ENCODE measurements at regions not wholly inside any gene's neighbourhood (a gene's known extent, or its start where the extent isn't known, plus 50 kb on each side); places are given as distances from the start of the nearest gene placed in this dataset.

DNA sequence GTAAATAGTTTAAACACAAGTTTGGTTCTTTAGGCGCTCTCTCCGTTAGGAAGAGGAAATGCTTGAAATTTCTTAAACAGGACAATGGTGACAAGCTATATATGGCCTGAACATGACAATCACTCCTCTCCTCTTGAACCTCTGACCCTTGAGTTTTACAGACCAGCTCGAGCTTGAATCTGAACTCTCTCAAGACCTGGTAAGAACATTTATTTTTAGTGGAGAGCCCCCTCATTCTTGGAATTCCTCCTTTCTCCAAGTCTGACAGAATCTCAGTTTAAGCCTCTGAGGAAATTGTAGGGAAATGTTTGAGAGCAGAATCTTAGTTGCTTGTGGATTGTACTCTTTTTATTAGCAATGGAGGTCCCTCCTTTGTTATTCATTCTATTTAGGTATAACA lies 1293.6 kb upstream of the ZEB2 start:
- H3K4me3 ChIP-seq (ENCODE audit: low read depth, low read length), result no peak overlapping the region
- TF ChIP-seq, protein P1, sequence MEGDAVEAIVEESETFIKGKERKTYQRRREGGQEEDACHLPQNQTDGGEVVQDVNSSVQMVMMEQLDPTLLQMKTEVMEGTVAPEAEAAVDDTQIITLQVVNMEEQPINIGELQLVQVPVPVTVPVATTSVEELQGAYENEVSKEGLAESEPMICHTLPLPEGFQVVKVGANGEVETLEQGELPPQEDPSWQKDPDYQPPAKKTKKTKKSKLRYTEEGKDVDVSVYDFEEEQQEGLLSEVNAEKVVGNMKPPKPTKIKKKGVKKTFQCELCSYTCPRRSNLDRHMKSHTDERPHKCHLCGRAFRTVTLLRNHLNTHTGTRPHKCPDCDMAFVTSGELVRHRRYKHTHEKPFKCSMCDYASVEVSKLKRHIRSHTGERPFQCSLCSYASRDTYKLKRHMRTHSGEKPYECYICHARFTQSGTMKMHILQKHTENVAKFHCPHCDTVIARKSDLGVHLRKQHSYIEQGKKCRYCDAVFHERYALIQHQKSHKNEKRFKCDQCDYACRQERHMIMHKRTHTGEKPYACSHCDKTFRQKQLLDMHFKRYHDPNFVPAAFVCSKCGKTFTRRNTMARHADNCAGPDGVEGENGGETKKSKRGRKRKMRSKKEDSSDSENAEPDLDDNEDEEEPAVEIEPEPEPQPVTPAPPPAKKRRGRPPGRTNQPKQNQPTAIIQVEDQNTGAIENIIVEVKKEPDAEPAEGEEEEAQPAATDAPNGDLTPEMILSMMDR (IDR thresholded peaks at IDR 0.05; ENCODE audit: low read depth, low read length, missing control alignments), result no peak
- peak overlapping the region; percentile 26 for H3K27ac ChIP-seq
- in situ Hi-C loops (cut with HindIII; ENCODE audit: low pct_ligation_motif_present, low sequenced_read_pairs), result no loop called here
- H3K27me3 ChIP-seq (replicated peaks), result no peaks in the 10 kb centered on the region
- no peaks in the 10 kb centered on the region for H3K36me3 ChIP-seq (replicated peaks)
- DNase-seq, result no peak

DNA sequence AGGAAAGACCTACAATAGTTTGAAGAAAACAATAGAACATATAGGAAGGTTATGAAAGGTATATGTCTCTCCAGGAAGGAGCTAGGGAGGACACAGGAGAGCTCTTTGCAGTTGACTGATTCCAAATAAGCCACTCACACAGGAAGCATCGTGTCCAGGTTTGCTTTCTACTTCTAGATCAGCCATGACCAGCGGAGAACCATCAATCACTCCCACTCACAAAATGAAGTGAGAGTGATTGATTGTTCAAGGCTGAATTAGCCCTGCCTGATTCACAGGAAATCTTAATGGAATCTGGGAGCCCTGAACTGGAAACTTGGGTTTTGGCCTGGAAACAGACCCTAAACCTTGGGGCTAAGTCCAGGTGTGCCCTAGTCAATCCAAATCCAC lies 1292.2 kb upstream of the ZEB2 start:
- in situ Hi-C loops (cut with HindIII; ENCODE audit: low pct_ligation_motif_present, low sequenced_read_pairs), result no loop called here
- Histone ChIP-seq H3K27me3 (replicated peaks) (no peaks in the 10 kb centered on the region), H3K36me3 (replicated peaks) (no peaks in the 10 kb centered on the region), H3K4me3 (ENCODE audit: low read depth, low read length) (no peak overlapping the region), H3K27ac (peak overlapping the region; percentile 66)
- TF ChIP-seq, protein P1 (IDR thresholded peaks at IDR 0.05; ENCODE audit: low read depth, low read length, missing control alignments), result no peak
- no peak for DNase-seq

DNA sequence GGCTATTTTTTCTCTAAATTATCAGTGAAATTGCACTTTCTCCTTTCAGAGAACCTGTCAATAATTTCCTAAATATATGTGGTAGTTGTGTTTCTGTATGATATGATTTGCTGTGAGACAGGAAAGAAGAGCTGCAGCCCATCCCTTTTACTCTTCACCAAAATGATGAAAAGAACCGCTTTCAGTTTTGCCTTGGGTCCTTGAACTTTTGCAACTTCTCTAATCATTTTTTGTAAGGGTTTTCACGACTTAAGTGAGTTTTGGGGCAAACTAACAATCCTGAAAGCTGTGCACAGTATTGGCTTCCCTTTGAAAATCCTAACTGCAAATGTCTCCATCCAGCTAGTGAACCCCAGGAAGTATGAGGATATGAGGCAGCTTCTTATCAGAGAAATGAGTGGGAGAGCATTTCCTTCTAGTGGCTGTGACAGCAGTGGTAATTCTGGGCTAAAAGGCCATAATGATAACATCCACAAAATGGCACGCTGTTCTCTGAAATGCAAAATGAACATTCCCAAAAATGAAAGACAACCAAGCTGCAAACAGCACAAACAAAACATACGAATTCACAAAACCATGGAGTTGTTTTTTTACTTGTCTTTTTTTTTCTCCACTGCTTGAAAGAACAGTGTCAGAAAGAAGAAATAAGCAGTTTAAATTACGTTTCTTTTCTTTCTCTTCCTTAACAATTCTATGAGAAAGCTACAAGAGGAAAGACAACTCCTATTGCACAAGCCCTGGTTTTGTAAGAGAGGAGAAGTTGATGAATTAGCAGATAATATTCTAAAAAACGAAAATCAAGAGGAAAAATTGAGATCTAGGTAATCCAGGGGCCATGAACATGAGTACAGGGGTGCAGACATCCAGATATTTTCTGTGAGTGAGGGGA lies 1291.6 kb upstream of the ZEB2 start:
- H3K36me3 ChIP-seq (replicated peaks), result no peaks in the 10 kb centered on the region
- H3K27me3 ChIP-seq (replicated peaks), result no peaks in the 10 kb centered on the region
- in situ Hi-C loops (cut with HindIII; ENCODE audit: low pct_ligation_motif_present, low sequenced_read_pairs), result no loop called here
- peak overlapping the region; percentile 66 for H3K27ac ChIP-seq
- DNase-seq, result peak; percentile 66
- no peak overlapping the region for H3K4me3 ChIP-seq (ENCODE audit: low read depth, low read length)
- TF ChIP-seq, protein P1 (IDR thresholded peaks at IDR 0.05; ENCODE audit: low read depth, low read length, missing control alignments), result no peak

DNA sequence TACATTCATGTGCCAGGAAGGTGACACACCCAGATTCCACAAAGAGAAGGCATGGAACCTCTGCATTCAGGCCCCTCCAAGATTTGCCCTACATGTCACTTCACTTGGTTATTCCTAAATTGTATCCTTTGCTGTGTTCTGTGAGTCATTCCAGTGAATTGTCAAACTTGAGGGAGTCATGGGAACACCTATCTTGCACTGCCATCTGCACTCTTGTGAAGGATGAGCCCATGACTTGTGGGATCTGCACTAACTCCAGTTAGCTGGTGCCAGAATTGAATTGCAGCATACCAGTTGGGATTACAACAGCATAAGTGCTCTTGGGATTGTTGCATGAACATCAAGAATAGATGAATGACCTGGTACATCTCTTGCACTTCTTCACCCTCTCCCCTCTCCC lies 1288.0 kb upstream of the ZEB2 start:
- DNase-seq, result no peak
- in situ Hi-C loops (cut with HindIII; ENCODE audit: low pct_ligation_motif_present, low sequenced_read_pairs), result no loop called here

DNA sequence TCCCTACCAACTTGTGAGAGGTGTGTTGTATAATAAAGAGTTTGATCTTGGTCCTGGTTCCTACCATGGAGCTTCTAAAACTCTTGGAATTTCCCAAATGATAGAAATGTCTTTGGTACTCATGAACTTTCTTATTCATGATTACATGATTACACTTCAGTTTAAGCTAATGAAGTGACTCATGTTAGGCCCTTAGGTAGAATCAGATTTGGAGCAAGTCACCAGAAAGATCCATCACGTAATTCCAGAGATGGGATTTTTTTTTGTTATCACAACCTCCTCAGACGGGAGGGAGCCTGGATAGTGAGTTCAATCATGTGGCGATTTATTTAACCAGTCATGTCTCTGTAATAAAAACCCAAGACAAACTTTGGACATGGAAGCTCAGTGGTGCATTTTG lies 1287.6 kb upstream of the ZEB2 start:
- DNase-seq, result no peak
- H3K36me3 ChIP-seq (replicated peaks), result no peaks in the 10 kb centered on the region
- H3K27ac ChIP-seq, result no peak overlapping the region
- in situ Hi-C loops (cut with HindIII; ENCODE audit: low pct_ligation_motif_present, low sequenced_read_pairs), result no loop called here
- no peaks in the 10 kb centered on the region for H3K27me3 ChIP-seq (replicated peaks)
- no peak overlapping the region for H3K4me3 ChIP-seq (ENCODE audit: low read depth, low read length)
- TF ChIP-seq, protein P1 (IDR thresholded peaks at IDR 0.05; ENCODE audit: low read depth, low read length, missing control alignments), result no peak

More for the DNA sequence above, 1288.0 kb upstream of the ZEB2 start:
- Histone ChIP-seq H3K4me3 (ENCODE audit: low read depth, low read length) (no peak overlapping the region), H3K27ac (no peak overlapping the region), H3K27me3 (replicated peaks) (no peaks in the 10 kb centered on the region), H3K36me3 (replicated peaks) (no peaks in the 10 kb centered on the region)
- TF ChIP-seq, protein P1 (IDR thresholded peaks at IDR 0.05; ENCODE audit: low read depth, low read length, missing control alignments), result no peak
